Ureter (tissue), 1 donor: ENCODE measurements at regions not wholly inside any gene's neighbourhood (a gene's known extent, or its start where the extent isn't known, plus 50 kb on each side); places are given as distances from the start of the nearest gene placed in this dataset.

ENCODE experiments used
- DNase-seq: peaks from one replicate; pipeline ENCODE4 v3.0.0-alpha.2; 2020; ENCODE audit warnings: low spot score
- donor health status: DM: yes; HTN: yes; CAD: no.

DNA sequence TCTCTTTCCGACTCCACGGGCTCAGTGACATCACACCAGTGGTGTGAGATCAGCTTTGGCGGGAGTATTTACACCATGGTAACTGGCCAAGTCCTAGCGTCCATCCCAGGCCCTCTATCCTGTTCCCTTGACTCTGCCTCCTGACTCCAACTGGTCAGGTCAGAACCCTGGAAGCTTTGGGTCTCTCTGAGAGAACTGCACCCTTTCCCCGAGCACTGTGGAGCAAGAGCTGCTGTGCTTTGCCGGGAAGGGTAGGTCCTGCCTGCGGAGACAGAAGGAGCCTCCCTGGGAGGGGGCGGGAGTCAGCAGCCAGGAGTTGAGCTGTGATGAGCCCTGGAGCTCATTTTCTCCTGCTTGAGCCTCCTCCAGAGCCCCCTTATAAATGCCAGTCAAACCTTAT, 212.1 kb upstream of the TNRC6C start:
- DNase-seq, result no peak

GRCh38 chr17:77746896-77747554, 211.5 kb upstream of the TNRC6C start:
- DNase-seq, result no peak

DNA sequence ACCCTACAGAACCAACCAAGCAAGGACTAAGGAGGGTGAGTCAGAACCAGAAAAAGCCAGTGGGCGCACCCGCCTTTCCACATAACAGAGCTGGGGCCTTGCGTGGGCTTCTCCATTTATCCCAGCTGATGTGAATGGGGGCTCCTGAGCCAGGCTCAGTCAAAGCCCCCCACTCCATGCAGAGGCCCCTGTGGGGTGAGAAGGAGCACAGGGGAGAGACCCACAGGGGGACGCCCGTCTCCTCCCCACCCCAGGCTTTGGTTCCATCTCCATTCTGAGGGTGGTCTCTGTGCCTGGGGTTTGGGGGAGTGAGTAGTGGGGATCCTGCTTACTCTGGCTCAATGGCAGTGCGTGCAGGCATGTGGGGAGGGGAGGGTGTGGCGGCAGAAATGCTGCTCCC, 210.1 kb upstream of the TNRC6C start:
- no peak for DNase-seq

- DNase-seq, result no peak
Observed at GRCh38 chr17:77749321-77749751, 209.2 kb upstream of the TNRC6C start.

DNA sequence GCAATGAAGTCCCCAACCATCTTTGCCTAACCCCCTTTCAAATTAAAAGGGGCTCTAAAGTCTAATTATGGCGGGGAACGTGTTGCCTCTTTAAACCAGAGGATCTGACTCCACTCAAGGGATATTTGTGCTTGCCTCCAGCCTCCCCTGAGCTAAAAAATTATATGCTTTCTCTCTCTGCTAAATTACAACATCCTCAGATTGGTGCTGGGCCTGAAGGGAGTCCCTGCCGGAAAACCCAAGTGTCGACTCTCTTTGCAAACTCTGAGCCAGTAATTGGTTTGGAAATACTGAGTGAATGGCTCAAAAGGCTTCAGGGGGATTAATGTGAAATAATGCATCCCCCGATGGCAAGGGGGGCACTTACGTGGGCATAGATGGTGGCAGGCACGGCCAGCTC, 208.5 kb upstream of the TNRC6C start:
- DNase-seq, result no peak

GRCh38 chr17:77750427-77751043, 208.0 kb upstream of the TNRC6C start:
- DNase-seq, result no peak

GRCh38 chr17:77753246-77753645, 205.3 kb upstream of the TNRC6C start:
- DNase-seq, result no peak

- no peak for DNase-seq
Observed at GRCh38 chr17:77753691-77754245, 204.7 kb upstream of the TNRC6C start.

- no peak for DNase-seq
Observed at GRCh38 chr17:77754956-77755355, 203.5 kb upstream of the TNRC6C start.

- no peak for DNase-seq
Observed at GRCh38 chr17:77755410-77755963, 203.0 kb upstream of the TNRC6C start.

DNA sequence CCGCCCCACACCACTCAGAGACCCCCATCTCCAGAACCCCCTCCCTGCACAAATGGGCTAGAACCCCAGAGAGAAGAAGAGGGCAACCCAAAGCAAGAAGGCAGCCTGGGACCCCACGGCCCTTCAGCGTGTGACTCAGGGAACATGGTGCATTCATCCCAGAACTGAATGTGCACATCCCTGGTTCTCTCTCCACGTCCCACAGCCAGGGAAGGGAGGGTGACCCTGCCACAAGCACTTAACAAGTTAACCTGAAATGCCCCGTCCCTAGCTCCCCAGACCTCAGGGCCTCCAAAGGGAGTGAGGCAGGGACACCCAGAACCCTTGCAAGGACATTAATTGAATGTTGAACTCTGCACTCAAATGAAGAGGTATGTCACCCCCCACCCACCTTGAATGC, 202.5 kb upstream of the TNRC6C start:
- DNase-seq, result no peak

- DNase-seq, result no peak
Observed at GRCh38 chr17:77756846-77757560, 201.5 kb upstream of the TNRC6C start.

- DNase-seq, result no peak
Observed at GRCh38 chr17:77757561-77757898, 201.0 kb upstream of the TNRC6C start.

DNA sequence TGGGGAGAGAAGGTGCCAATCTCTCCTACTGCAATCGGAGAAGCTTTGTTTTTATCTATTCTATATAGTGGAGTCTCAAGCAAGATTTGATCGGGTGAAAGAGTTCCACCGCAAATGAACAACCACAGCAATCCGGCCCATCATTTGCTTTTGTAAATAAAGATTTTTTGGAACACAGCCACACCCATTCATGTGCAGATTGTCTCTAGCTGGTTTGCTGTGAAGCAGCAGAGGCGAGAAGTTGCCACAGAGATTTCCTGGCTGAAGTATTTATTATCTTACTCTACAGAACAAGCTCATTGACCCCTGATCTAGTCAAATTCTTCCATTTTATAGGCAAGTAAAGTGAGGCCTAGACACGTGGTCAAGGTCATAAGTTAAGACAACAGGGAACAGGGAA, 195.5 kb upstream of the TNRC6C start:
- no peak for DNase-seq

- DNase-seq, result no peak
Observed at GRCh38 chr17:77763575-77763974, 194.9 kb upstream of the TNRC6C start.

- no peak for DNase-seq
Observed at GRCh38 chr17:77765292-77765691, 193.2 kb upstream of the TNRC6C start.

GRCh38 chr17:77767148-77767547, 191.4 kb upstream of the TNRC6C start:
- no peak for DNase-seq

DNA sequence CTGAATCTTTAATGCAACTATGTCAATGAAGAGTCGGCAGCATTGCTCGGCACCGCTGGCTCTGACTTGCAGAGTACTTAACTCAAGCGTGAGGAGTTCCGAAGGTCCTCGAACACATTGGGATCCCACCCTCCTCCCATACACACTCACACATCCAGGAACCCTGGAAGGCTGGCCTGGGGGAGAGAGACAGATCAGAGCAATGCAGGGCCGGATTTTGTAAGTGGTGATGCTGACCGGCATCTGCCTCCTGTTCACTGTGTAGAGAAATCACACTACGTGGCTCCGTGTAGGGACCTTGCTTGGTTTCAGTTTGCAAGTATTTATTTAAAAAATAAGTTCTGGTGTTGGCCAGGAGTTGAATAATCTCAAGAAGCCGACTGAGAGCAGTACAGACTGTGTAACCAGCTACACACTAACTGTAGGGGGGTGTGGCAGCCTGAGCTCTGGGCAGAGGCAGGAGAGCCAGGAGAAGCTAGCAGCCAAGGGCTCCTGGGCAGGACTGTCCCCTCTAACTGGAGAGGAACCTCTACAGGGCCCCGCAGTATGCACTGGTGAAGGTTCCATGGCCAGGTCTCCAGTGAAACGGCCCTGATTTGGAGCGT, 190.2 kb upstream of the TNRC6C start:
- no peak for DNase-seq

GRCh38 chr17:77769215-77769614, 189.3 kb upstream of the TNRC6C start:
- DNase-seq, result no peak

DNA sequence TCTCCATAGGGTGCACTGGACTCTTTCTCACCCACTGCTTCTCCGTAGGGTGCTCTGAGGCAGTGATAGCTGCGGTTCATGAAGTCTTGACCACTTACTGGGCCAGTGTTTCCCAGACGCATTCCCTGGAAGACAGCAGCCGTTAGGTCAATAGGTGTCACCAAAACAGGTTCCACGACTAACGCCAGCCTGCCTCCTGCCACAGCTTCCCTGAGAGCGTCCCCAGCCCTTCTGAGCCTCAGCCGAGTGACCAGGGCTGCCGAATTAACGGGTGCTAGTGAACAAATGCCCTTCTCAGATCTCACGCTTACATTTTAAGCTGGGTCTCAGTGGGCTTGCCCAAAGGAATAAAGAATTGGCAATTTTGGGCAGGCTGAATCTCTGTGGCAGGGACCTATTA, 188.7 kb upstream of the TNRC6C start:
- DNase-seq, result no peak

GRCh38 chr17:77770331-77771105, 188.0 kb upstream of the TNRC6C start:
- DNase-seq, result no peak

- no peak for DNase-seq
Observed at GRCh38 chr17:77771145-77771544, 187.4 kb upstream of the TNRC6C start.
